ENCODE measurements at regions not wholly inside any gene's neighbourhood (a gene's known extent, or its start where the extent isn't known, plus 50 kb on each side); places are given as distances from the start of the nearest gene placed in this dataset.

DNA sequence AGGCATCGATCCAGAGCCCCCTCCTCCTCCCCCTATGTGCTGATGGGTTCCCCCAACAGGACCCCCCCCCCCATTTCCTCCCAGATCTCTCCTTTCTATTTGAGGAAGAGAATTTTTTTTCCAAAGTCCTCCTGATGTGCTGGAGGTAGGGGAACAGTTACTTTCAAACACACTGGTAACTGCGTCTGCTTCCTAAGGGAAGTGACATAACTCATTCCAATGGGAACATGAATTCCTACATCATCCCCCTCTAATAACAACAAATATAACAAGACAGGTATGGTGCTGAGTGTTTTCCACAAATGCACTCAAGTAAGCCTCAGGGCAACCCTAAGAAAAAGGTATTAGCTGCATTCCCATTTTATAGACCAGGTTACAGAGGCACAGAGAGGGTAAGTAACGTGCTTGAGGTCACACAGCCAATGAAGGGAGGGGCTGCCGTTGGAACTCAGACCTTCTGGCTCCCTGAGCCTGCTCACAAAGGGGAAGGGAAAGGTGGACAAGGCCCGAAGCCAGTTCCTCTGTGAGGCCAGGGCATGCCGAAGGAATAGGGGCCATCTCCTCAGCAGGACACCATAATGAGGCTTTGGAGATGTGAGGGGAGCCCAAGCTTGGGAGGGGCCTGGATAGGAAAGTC, 121.1 kb upstream of the NCOR2 start:
- dilution Hi-C loops (cut with HindIII; ENCODE audit: low sequenced_read_pairs, unreplicated experiment), result loop anchor here (10.0 kb wide), 1 partner anchor 46 kb away; no protein-coding TSS in a partner anchor
- TF ChIP-seq CHD1 (IDR thresholded peaks at IDR 0.05; ENCODE audit: low read depth, low read length), result no peak
- no peak for TF ChIP-seq CEBPB (IDR thresholded peaks at IDR 0.05; ENCODE audit: low read depth, low read length)
- TF ChIP-seq MAFK (IDR thresholded peaks at IDR 0.05; ENCODE audit: low read depth, low read length), result no peak
- TF ChIP-seq MXI1 (IDR thresholded peaks at IDR 0.05; ENCODE audit: borderline replicate concordance, low read depth, low read length), result no peak
- TF ChIP-seq POLR2A (IDR thresholded peaks at IDR 0.05; ENCODE audit: low read depth, low read length), result no peak
- TF ChIP-seq RAD21 (IDR thresholded peaks at IDR 0.05; ENCODE audit: low read length), result no peak
- TF ChIP-seq, protein P1, sequence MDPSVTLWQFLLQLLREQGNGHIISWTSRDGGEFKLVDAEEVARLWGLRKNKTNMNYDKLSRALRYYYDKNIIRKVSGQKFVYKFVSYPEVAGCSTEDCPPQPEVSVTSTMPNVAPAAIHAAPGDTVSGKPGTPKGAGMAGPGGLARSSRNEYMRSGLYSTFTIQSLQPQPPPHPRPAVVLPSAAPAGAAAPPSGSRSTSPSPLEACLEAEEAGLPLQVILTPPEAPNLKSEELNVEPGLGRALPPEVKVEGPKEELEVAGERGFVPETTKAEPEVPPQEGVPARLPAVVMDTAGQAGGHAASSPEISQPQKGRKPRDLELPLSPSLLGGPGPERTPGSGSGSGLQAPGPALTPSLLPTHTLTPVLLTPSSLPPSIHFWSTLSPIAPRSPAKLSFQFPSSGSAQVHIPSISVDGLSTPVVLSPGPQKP (IDR thresholded peaks at IDR 0.05; ENCODE audit: borderline replicate concordance, low read depth, low read length), result no peak
- TF ChIP-seq BHLHE40 (IDR thresholded peaks at IDR 0.05; ENCODE audit: low read depth, low read length), result no peak
- TF ChIP-seq SMC3 (IDR thresholded peaks at IDR 0.05; ENCODE audit: low read depth, low read length), result no peak
- TF ChIP-seq RFX5 (IDR thresholded peaks at IDR 0.05; ENCODE audit: low read depth, low read length), result no peak
- no peak for TF ChIP-seq RCOR1 (IDR thresholded peaks at IDR 0.05; ENCODE audit: insufficient replicate concordance, low read length)
- TF ChIP-seq FOS (IDR thresholded peaks at IDR 0.05; ENCODE audit: low read depth, low read length), result no peak
- TF ChIP-seq, protein P2, sequence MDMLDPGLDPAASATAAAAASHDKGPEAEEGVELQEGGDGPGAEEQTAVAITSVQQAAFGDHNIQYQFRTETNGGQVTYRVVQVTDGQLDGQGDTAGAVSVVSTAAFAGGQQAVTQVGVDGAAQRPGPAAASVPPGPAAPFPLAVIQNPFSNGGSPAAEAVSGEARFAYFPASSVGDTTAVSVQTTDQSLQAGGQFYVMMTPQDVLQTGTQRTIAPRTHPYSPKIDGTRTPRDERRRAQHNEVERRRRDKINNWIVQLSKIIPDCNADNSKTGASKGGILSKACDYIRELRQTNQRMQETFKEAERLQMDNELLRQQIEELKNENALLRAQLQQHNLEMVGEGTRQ (IDR thresholded peaks at IDR 0.05; ENCODE audit: low read depth, low read length), result no peak
- TF ChIP-seq, protein P3, sequence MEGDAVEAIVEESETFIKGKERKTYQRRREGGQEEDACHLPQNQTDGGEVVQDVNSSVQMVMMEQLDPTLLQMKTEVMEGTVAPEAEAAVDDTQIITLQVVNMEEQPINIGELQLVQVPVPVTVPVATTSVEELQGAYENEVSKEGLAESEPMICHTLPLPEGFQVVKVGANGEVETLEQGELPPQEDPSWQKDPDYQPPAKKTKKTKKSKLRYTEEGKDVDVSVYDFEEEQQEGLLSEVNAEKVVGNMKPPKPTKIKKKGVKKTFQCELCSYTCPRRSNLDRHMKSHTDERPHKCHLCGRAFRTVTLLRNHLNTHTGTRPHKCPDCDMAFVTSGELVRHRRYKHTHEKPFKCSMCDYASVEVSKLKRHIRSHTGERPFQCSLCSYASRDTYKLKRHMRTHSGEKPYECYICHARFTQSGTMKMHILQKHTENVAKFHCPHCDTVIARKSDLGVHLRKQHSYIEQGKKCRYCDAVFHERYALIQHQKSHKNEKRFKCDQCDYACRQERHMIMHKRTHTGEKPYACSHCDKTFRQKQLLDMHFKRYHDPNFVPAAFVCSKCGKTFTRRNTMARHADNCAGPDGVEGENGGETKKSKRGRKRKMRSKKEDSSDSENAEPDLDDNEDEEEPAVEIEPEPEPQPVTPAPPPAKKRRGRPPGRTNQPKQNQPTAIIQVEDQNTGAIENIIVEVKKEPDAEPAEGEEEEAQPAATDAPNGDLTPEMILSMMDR (conservative IDR thresholded peaks at IDR 0.05; ENCODE audit: low read depth, low read length), result no peak
- no peak for TF ChIP-seq NFE2L2 (IDR thresholded peaks at IDR 0.05; ENCODE audit: low read depth, low read length)

More for the DNA sequence above, 121.1 kb upstream of the NCOR2 start:
- ChIA-PET CTCF (no interaction called here), POLR2A (ENCODE audit: unreplicated experiment) (no interaction called here)
- no peaks in the 10 kb centered on the region for H4K20me1 ChIP-seq (ENCODE audit: insufficient read depth, low read length)
- DNase-seq (peak; percentile 30), ATAC-seq (ENCODE audit: low read depth) (no peak)
- peaks cover 26% of the 10 kb centered on the region for H3K4me1 ChIP-seq (ENCODE audit: control insufficient read depth, insufficient read depth, low read length)
- 82% methylated on average over 4 of the region's 6 CpGs; no CpG with 5 or more reads in 1 of the 2 experiments for WGBS, 2 experiments (ENCODE audit: extremely low coverage in 2 of 2, insufficient read length in 1 of 2)
- no peak overlapping the region; the same call in 1 of the 2 replicates for H3K14ac ChIP-seq (replicated peaks; ENCODE audit: low read depth, low read length)
- no peak overlapping the region for H4K91ac ChIP-seq (ENCODE audit: insufficient read depth, low read depth, low read length)
- no peak overlapping the region for H3K4me3 ChIP-seq (ENCODE audit: insufficient read depth, low read depth, low read length)
- peak overlapping the region; percentile 81 for H2AFZ ChIP-seq (replicated peaks; ENCODE audit: low read length, poor library complexity)
- H2BK15ac ChIP-seq (ENCODE audit: low read depth, low read length), result no peak overlapping the region
- no peak overlapping the region; the same call in 1 of the 2 replicates for H3K18ac ChIP-seq (ENCODE audit: low read depth, low read length)
- no peak overlapping the region; the same call in 1 of the 2 replicates for H3K23ac ChIP-seq (ENCODE audit: low read depth, low read length)
- peak overlapping the region; percentile 80; the same call in 1 of the 2 replicates for H3K4ac ChIP-seq (ENCODE audit: low read depth, low read length)
- H2BK120ac ChIP-seq (ENCODE audit: low read depth, low read length), result 0 out of 2 replicates have a peak overlapping the region, but pooled peaks have one; percentile 25
- H3K79me1 ChIP-seq (ENCODE audit: low read depth in 1 of 2, low read length in 2 of 2), result 0 out of 4 replicates have a peak, but pooled peaks cover 0 to 3% of the 10 kb centered on the region in 2 experiments
- no peak overlapping the region for H3K27ac ChIP-seq (ENCODE audit: insufficient read depth, low read length)
- no peaks in the 10 kb centered on the region for H3K36me3 ChIP-seq (ENCODE audit: control insufficient read depth, insufficient read depth, low read length)
- H3K9me3 ChIP-seq (ENCODE audit: control insufficient read depth, insufficient read depth, low read length), result peaks cover 12% of the 10 kb centered on the region
- H3K4me2 ChIP-seq (ENCODE audit: low read depth, low read length), result no peak overlapping the region
- no peak overlapping the region for H3K9ac ChIP-seq (ENCODE audit: low read depth, low read length)
- peak overlapping the region in 1 of 2 experiments; percentile 57; a peak in 2 of 4 replicates for H4K8ac ChIP-seq (ENCODE audit: low read depth in 2 of 2, low read length in 2 of 2)
- no TSS peak for BruUV-seq (replicated peaks)
- in situ Hi-C loops (cut with MboI; ENCODE audit: low sequenced_read_pairs) (no loop called here), intact Hi-C loops (cut with micrococcal nuclease) (no loop called here)
- peaks cover 7% of the 10 kb centered on the region; the same call in 1 of the 2 replicates for H3K9me1 ChIP-seq (ENCODE audit: insufficient read depth, low read length)
- no peak overlapping the region for H2BK5ac ChIP-seq (ENCODE audit: low read depth, low read length, poor library complexity, severe bottlenecking)
- H3K56ac ChIP-seq (ENCODE audit: extremely low read depth, insufficient read depth, low read length), result no peak overlapping the region
- H4K5ac ChIP-seq (ENCODE audit: low read depth, low read length), result no peak overlapping the region
- no peaks in the 10 kb centered on the region for H3K27me3 ChIP-seq (ENCODE audit: control insufficient read depth, insufficient read depth, low read length)
- H2AK9ac ChIP-seq (replicated peaks; ENCODE audit: low read depth, low read length, poor library complexity), result no peak overlapping the region
- H2BK20ac ChIP-seq (ENCODE audit: low read depth, low read length), result 0 out of 2 replicates have a peak overlapping the region, but pooled peaks have one; percentile 18
- H2AK5ac ChIP-seq (ENCODE audit: low read depth, low read length), result peak overlapping the region; percentile 65

All from IMR-90 (cell line).